ENCODE measurements at regions not wholly inside any gene's neighbourhood (a gene's known extent, or its start where the extent isn't known, plus 50 kb on each side); places are given as distances from the start of the nearest gene placed in this dataset.

DNA sequence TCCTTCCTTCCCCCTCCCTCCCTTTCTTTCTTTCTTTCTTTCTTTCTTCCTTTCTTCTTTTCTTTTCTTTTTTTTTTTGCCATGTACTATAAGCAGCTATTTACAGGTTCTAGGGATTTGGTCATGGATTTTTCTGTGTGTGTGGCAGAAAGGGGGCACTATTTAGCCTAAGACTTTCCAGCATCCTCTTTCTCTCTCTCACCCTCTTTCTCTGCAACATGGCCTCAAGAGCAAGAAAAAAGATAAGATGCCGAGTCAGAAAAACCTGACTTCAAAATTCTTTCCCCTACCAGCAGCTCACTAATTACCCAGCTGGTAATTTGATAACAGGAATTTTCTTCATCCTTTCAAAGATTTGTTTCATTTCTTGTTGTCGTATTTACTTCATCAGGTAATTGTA, 458.3 kb upstream of the ADAMTS5 start:
- DNase-seq = no peak
- no peaks in the 10 kb centered on the region for H3K36me3 Mint-ChIP-seq (ENCODE audit: low read depth)
- TF ChIP-seq, protein P1, sequence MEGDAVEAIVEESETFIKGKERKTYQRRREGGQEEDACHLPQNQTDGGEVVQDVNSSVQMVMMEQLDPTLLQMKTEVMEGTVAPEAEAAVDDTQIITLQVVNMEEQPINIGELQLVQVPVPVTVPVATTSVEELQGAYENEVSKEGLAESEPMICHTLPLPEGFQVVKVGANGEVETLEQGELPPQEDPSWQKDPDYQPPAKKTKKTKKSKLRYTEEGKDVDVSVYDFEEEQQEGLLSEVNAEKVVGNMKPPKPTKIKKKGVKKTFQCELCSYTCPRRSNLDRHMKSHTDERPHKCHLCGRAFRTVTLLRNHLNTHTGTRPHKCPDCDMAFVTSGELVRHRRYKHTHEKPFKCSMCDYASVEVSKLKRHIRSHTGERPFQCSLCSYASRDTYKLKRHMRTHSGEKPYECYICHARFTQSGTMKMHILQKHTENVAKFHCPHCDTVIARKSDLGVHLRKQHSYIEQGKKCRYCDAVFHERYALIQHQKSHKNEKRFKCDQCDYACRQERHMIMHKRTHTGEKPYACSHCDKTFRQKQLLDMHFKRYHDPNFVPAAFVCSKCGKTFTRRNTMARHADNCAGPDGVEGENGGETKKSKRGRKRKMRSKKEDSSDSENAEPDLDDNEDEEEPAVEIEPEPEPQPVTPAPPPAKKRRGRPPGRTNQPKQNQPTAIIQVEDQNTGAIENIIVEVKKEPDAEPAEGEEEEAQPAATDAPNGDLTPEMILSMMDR (IDR thresholded peaks at IDR 0.05) = no peak
- H3K27me3 Mint-ChIP-seq (ENCODE audit: low read depth, poor library complexity) = peaks cover 4% of the 10 kb centered on the region
- no peaks in the 10 kb centered on the region for H3K9me3 Mint-ChIP-seq
- no peak overlapping the region for H3K27ac Mint-ChIP-seq
- H3K4me3 Mint-ChIP-seq = no peak overlapping the region
- H3K4me1 Mint-ChIP-seq = no peaks in the 10 kb centered on the region

- H3K4me1 Mint-ChIP-seq = no peaks in the 10 kb centered on the region
- DNase-seq = no peak
- no peak overlapping the region for H3K4me3 Mint-ChIP-seq
- TF ChIP-seq, protein P1 (IDR thresholded peaks at IDR 0.05) = no peak
- H3K36me3 Mint-ChIP-seq (ENCODE audit: low read depth) = no peaks in the 10 kb centered on the region
- no peaks in the 10 kb centered on the region for H3K9me3 Mint-ChIP-seq
- no peak overlapping the region for H3K27ac Mint-ChIP-seq
- H3K27me3 Mint-ChIP-seq (ENCODE audit: low read depth, poor library complexity) = peaks cover 4% of the 10 kb centered on the region
Observed at GRCh38 chr21:27424601-27425000, 457.7 kb upstream of the ADAMTS5 start.

- DNase-seq = no peak
- H3K4me3 Mint-ChIP-seq = no peak overlapping the region
- H3K4me1 Mint-ChIP-seq = no peaks in the 10 kb centered on the region
- H3K27me3 Mint-ChIP-seq (ENCODE audit: low read depth, poor library complexity) = peaks cover 4% of the 10 kb centered on the region
- TF ChIP-seq, protein P1 (IDR thresholded peaks at IDR 0.05) = no peak
- H3K36me3 Mint-ChIP-seq (ENCODE audit: low read depth) = no peaks in the 10 kb centered on the region
- no peaks in the 10 kb centered on the region for H3K9me3 Mint-ChIP-seq
- peak overlapping the region; percentile 54 for H3K27ac Mint-ChIP-seq
Observed at GRCh38 chr21:27423906-27424595, 457.2 kb upstream of the ADAMTS5 start.

DNA sequence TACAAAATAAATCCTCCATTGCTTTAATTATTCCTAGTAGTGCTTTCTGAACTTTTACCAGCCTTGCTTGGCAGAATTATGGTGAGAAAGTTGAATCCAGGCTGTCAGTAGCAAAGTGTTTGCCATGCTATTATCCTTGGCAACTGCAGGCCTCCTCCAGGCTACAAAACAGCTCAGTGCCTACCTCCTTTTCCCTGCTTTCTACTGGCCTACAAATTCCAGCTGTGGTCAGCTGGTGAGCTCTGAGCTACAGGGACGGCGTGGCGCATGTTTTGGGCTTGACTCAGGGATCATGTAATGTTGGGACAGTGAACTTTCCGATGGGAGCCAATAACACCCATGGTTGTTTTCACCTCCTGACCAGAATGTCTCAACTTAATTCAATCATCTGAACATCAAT, 456.1 kb upstream of the ADAMTS5 start:
- no peak for DNase-seq
- Mint-ChIP-seq H3K4me3 (no peak overlapping the region), H3K27me3 (ENCODE audit: low read depth, poor library complexity) (peaks cover 4% of the 10 kb centered on the region), H3K4me1 (no peaks in the 10 kb centered on the region), H3K27ac (no peak overlapping the region), H3K9me3 (no peaks in the 10 kb centered on the region), H3K36me3 (ENCODE audit: low read depth) (no peaks in the 10 kb centered on the region)
- TF ChIP-seq, protein P1 (IDR thresholded peaks at IDR 0.05) = no peak

DNA sequence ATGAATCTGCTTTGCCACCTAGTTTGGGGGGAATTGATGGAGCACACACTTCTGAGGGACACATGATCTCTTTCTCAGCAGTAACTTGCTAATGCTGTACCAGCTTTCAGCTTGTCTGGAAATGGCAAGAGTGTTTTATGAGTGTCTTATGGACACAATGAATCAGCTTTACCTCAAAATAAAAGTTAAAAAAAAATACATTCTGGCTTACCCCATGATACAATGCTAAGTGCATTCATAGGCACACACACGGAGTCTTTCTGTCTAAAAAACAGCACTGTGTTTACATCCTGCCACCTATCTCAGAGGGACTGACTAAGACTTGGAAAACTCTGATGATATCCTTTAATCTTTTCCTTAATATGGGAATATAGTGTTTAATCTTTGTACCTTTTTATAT, 455.5 kb upstream of the ADAMTS5 start:
- no peak for DNase-seq
- peaks cover 4% of the 10 kb centered on the region for H3K27me3 Mint-ChIP-seq (ENCODE audit: low read depth, poor library complexity)
- H3K4me3 Mint-ChIP-seq = no peak overlapping the region
- H3K9me3 Mint-ChIP-seq = no peaks in the 10 kb centered on the region
- TF ChIP-seq, protein P1 (IDR thresholded peaks at IDR 0.05) = no peak
- no peaks in the 10 kb centered on the region for H3K4me1 Mint-ChIP-seq
- H3K36me3 Mint-ChIP-seq (ENCODE audit: low read depth) = no peaks in the 10 kb centered on the region
- H3K27ac Mint-ChIP-seq = no peak overlapping the region

DNA sequence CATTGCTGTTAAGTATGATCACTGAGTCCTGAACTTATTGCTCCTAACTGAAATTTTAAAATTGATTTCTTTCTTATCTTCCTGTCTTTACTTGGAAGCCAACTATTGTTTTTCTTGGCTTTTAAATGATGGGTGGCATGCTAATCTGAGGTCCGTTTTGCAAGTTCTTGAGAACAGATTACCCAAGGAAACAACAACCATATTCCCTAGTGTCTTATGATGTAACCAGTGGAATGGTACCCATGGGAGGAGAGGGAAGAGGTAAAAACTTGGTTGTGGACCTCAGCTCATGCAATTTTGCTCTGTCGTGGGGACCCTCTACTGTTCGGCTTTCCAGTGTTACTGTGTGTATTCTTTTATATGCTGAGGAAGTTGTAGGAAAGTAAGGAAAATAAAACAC, 454.8 kb upstream of the ADAMTS5 start:
- no peak overlapping the region for H3K27ac Mint-ChIP-seq
- no peaks in the 10 kb centered on the region for H3K36me3 Mint-ChIP-seq (ENCODE audit: low read depth)
- H3K4me3 Mint-ChIP-seq = no peak overlapping the region
- TF ChIP-seq, protein P1 (IDR thresholded peaks at IDR 0.05) = no peak
- H3K9me3 Mint-ChIP-seq = no peaks in the 10 kb centered on the region
- no peaks in the 10 kb centered on the region for H3K4me1 Mint-ChIP-seq
- DNase-seq = no peak
- peaks cover 4% of the 10 kb centered on the region for H3K27me3 Mint-ChIP-seq (ENCODE audit: low read depth, poor library complexity)

Data from nephron progenitor cell (in vitro differentiated cells).